ENCODE measurements at regions not wholly inside any gene's neighbourhood (a gene's known extent, or its start where the extent isn't known, plus 50 kb on each side); places are given as distances from the start of the nearest gene placed in this dataset.

DNA sequence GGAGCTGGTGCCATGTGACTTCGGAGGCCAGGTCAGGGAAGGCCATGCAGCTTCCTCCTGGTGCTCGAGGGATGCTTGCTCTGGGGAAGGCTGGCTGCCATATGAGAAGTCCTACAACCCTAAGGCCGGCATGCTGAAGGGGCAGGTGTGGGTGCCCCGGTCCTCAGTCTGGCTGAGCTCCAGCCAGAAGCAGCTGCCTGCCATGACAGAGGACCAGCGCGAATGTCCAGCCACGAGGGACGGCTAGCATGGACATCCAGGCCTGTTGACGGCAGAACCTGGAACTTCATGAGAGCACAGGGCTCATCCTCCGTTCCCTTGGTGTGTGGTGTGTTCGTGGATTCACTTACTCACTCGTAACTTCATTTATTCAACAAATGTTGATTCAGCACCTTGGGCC, 140.6 kb downstream of the IRF8 start:
- no peak for DNase-seq (ENCODE audit: low spot score)

DNA sequence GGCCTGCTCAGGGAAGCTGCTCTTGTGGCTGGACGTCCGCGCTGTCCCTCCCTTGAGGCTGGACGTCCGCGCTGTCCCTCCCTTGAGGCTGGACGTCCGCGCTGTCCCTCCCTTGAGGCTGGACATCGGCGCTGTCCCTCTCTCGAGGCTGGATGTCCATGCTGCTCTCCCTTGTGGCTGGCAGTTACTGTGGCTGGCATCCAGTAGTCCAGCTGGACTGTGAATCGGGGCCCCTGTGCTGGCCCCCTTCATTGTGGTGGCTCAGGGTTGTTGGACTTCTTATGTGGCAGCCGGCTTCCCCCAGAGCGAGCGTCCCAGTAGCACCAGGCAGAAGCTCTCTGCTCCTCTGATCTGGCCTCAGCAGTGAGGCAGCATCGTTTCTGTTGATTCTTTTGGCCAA, 141.5 kb downstream of the IRF8 start:
- no peak for DNase-seq (ENCODE audit: low spot score)

DNA sequence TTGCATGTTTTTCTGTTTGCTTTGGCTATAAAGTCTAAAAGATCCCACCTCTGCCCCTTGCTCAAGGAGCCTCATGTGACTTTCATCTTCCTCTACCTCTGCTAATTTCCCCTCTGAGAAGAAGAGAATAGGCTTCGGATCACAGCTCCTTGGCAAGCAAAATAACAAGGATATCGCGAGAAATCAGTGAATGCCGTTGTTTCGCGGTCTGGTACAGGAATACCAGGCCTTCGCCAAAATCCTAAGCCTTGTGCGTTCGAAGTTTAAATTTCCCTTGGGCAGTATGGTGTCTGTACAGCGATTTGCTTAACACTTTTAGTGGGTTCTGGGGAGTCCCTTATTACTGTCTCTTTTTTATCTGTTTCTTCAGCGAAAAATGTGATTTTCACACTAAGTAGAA, 142.3 kb downstream of the IRF8 start:
- DNase-seq (ENCODE audit: low spot score), result no peak

DNA sequence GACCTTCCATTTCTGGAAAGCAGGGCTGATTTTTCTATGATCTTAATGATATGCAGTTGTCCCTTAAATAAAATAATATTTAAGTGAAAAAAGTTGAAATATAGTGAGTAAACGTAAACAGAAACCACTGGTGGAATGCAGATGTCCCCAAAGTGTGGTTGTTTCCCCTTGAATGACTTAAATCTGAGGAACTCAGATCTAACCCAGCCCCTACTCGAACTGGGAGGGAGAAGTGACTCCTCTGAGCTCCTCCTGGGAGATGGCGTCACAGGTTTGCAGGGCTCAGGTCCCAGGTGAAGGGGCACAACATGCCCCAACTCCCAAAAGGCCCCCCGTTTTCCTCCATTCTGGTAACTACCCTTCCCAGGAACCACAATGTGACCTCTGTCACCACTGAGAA, 142.8 kb downstream of the IRF8 start:
- DNase-seq (ENCODE audit: low spot score), result no peak

DNA sequence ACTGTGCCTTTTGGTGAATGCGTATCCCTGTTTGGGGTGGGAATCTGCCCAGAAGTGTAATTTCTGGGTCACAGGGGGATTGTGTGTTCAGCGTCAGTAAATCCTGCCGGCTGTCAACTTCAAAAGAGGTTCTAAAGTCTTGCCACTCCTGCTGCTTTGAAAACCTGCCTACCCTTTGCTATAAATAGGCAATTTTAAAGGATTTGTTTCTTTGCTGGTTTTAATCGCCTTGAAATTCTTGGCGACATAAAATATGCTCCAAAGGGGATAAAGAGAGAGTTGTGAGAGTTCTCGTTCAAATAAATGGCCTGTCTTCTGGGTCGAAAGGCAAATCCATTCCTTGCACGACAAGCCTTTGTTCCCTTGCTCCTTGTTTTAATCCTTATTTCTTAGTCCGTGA, 143.4 kb downstream of the IRF8 start:
- DNase-seq (ENCODE audit: low spot score), result no peak

DNA sequence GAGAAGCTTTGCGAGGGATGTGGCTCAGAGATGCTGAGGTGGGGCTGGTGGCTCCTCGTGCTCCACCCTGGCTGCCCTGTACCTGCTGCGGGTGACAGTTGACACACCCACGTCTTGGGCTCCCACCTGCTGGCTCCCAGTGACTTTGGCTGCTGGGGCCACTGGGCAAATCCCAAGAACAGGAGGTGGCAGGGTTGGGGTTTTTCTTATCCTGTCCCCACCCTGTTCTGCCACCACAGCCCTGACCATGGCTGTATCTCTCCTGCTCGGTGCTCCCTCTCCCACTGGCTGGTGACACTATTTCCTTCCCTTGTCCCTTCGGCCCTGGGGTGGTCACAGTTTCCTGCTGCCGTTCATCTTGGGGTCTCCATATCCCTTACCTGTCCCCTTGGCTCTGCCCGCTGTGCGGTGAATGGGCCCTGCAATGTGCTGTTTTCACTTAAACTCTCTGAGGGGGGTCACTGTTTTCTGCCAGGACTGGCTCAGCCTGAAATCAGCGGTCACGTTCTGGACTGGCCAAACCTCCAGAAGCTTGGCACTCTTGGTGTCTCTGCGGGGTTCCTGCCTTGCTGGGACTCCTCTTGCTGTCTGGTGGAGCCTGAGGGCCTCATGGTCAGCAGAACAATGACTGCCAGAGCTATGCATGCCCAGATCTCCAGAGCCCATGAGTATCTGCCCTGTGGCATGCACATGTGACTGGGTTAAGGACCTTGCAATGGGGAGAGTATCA, 144.2 kb downstream of the IRF8 start:
- no peak for DNase-seq (ENCODE audit: low spot score)

DNA sequence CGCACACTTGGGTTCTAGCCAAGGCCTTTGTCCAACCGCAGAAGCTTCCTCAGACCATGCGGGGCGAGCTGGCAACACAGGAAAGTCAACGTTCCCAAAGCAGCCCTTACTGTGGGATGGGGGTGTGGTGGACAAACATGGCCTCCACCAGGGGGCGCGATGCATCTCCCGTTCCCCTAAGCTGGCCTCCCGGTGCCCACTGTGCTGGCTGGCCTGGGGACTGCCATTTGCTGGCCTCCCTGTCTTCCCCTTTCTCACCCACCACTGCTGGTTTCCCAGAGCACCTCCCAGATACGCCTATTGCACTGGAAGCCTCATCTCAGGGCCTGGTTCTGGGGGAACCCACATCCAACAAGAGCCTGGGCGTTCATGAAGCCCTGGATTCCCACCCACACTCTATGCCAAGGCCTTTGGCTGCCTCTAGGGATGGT, 145.3 kb downstream of the IRF8 start:
- DNase-seq (ENCODE audit: low spot score), result peak; percentile 56

DNA sequence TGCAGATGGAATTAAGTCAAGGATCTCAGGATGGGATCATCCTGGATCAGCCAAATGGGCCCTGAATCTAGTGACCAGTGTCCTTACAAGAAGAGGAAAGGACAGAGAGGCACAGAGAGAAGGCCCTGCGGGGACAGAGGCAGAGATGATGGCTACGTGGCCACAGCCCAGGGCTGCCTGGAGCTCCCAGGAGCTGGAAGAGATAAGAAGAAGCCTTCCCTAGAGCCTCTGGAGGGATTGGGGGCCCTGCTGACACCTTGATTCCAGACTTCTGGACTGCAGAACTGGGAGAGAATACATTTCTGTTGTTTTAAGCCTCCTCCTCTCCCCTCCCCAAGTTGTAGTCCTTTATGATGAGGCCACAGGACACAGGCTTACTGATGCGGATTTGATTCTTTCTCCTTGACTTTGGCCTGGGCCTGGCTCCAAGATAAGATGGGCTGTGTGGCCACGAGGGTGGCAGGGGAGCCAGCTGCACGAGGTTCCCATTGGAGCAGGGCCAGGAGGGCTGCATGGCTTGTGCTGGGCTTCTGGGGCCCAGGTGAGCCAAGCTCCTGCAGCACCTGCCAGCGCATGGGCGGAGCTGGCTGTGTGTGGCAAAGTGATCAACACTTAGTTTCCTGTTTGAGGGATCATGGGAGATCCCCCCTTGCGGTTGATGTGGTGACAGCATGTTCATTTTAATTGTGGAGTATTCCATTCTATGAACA, 146.1 kb downstream of the IRF8 start:
- no peak for DNase-seq (ENCODE audit: low spot score)

DNA sequence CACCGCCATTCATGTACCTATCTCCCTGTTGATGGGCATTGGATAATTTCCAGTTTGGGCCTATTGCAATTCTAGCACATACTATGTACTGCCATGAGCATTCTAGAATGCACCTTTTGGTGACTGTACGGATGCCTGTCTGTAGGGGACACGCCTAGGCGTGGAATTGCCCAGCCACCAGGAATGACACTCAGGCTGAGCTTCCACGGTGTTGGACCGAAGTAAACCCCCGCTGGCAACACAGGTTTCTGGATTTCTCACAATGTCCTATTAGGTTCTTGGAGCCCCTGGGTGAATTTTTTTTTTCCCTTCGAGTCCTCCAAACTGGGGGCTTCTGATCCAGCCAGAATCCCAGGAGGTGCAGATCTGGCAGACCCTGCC, 146.6 kb downstream of the IRF8 start:
- no peak for DNase-seq (ENCODE audit: low spot score)

DNA sequence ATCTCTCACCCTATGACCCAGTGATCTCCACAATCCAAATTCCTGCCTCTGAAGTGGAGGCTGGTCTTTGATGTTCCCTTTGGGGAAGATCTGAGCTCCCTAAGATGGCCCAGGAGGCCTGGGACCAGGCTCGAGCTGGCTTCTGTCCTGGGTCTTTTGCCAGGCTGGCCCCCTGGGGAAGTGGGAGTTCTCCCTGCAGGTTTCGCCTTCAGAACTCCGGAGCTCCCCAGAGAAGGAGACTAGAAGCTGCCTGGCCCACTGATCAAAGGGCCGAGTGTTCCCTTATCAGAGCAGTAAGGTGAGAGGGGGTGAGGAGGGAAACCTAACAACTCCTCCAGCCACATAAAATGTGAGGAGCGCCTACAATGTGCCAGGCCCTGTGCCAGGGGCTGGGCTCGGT, 147.1 kb downstream of the IRF8 start:
- no peak for DNase-seq (ENCODE audit: low spot score)

DNA sequence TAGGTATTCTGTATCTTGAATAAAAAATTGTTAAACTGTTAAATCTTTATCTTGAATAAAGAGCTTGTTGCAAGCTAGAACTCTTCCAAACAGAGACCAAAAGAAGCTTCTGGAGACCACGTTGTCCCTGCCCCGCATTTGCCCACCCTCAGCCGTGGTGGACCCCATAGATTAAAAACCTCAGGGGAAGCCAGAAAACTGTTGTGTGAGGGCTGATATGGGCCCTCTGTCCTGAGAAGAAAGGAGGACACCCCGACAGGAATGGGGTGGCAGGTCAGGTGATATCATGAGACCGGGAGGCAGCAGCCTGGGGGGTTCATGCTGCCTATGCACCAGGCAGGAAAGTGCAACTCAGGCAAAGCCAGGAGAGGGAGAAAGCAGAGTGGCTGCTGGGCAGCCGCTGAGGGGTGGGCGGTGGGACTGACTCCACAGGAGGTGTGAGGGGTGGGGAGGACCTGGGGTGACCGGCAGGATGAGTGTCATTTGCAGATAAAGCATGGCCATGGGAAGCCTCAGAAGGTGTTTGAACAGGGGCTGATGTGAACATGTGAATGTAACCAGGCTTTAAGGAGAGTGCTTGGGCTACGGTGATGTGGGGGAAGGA, 147.8 kb downstream of the IRF8 start:
- DNase-seq (ENCODE audit: low spot score), result no peak

DNA sequence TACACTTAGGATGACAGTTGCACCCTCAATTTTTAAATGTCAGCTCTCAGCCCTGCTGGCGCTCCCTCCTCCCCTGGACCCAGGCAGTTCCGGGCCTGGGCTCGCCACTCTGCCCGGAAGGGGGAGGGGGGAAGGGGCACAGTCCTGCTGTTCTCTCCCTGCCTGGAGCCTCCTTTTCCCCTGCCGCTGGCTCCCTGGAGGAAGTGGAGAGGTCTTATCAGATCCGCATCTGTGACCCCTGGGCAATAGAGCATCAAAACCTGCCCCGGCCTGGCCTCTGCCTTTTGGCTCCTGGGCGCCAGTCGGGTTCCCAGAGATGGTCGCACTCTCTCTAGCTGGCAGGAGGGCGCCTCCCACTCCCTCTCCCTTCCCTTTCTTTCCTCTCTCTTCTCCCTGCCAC, 149.3 kb downstream of the IRF8 start:
- DNase-seq (ENCODE audit: low spot score), result no peak

DNA sequence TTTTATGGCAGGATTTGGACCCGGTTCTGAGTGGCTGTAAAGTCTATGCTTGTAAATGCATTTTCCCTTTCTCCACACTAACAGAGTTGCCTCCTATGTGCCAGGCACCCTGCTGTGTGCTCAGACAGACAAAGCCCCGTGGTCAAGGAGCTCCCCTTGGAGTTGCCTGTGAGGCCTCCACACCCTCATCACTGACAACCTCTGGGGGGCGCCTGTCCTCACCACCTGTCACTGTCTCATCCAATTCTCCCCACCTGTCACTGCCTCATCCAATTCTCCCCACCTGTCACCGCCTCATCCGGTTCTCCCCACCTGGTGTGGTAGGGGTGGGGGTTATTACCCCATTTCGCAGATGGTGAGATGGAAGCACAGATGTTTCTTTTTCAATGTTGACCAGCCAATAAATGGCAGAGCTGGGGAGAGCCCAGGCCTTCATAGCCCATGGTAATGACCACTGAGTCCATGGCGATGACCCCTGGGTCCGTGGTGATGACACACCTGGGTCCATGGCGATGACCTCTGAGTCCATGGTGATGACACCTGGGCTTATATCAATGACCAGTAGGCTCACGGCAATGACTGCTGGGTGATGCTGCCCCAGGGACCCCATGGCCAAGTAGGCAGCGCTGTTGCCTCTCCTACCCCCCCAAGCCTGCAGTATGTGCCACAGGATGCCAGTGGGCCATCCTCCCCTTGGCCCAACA, 150.1 kb downstream of the IRF8 start:
- no peak for DNase-seq (ENCODE audit: low spot score)

DNA sequence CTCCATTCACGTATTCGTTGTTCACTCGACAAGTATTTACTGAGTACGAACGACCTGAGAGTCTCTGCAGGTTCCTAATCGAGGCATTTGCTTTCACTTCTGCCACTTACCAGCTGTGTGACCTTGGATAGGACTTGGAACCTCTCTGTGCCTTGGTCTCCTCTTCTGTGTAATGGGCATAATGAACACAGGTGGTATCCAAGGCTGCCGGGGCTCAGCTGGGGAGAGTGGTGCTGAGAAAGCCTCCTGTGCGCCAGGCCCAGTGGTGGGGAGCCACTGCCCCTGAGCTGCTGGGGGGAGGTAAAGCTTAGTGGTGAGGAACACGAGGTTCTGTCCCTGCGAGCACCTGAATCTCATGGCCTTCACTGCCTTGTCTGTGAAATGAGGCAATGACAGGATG, 150.7 kb downstream of the IRF8 start:
- no peak for DNase-seq (ENCODE audit: low spot score)

DNA sequence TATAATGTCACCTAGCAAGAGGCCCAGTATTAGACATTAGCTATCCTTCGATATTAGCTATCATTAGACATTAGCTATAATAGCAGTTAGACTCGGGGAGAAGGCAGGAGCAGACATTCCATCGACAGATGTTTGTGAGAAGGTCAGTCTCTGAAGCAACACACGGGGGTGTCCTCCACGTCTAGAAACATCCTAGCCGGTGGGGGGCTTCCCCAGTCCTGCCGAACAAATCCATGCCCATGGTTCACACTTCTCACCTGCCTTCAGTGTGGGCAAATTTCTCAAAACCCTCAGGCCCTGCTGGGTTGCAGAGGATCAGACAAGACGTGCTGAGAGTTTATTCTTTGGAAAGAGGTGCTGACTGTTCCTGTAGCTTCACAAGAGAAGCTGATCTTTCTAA, 151.1 kb downstream of the IRF8 start:
- DNase-seq (ENCODE audit: low spot score), result no peak

DNA sequence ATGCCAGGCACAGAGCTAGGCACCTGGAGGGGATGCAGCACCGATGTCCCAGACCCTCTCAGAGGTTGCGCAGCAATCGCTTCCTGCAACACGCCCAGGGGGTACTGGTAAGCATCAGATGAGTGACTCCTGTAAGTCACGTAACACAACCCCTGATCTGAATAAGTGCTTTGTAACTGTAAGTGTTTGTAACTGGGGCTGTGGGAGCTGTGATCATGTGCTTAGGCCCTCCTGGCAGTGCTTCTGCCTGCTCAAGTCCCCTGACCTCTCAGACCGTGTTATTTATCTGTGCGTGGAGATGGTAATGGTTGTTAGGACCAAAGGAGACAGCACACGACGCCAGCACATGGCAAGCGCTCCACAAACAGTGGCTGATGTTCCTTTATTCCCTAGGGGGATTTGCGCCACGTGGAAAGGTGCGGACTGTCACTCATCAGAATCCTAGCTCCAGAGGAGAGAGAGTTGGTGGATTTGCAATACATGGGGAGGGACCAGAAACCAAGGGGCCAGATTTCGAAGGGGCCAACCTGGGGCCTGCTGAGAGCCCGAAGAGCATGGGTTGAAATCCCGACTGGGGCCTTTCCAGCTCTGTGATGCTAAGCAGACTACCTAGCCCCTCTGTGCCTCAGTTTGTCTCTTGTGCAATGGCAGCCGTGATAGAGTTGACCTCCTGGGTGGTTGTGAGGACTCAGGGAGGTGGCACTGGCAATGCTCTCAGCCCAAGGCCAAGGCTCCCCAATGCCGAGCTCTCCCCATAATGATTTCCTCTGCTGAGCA, 151.8 kb downstream of the IRF8 start:
- DNase-seq (ENCODE audit: low spot score), result no peak

DNA sequence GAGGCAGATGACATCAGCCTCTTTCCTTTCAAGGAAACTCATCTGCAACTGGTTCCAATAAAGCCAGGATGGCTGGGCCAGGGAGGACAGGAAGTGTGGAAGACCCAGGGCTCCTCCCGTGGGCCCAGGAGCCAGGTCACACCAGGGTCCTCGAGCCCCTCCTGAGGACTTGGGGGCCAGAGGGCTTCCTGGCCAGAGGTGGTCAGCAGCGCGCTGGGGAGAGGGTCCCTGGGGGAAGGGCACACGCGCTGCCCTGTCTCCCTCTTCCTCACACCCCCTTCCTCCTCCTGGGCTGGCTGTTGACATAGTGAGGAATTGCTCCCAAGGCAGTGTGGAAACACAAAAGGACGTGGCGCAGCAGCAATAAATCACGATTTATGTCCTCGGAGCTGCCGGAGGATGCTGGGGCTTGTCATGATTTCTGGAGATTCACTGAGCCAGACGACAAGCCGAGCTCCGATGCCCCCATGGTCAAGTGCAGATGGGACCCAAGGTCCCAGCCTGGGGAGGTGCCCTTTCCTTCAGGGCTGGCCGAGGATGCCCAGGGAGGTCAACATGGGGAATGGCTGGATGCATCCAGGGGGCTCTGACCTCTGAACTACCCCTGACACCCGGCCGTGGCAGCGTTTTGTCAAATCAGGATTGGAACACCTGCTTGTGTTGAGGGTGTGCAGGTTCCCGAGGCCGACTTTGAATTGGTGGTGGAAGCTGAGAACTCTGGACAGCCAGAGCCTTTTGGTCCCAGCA, 152.6 kb downstream of the IRF8 start:
- no peak for DNase-seq (ENCODE audit: low spot score)

DNA sequence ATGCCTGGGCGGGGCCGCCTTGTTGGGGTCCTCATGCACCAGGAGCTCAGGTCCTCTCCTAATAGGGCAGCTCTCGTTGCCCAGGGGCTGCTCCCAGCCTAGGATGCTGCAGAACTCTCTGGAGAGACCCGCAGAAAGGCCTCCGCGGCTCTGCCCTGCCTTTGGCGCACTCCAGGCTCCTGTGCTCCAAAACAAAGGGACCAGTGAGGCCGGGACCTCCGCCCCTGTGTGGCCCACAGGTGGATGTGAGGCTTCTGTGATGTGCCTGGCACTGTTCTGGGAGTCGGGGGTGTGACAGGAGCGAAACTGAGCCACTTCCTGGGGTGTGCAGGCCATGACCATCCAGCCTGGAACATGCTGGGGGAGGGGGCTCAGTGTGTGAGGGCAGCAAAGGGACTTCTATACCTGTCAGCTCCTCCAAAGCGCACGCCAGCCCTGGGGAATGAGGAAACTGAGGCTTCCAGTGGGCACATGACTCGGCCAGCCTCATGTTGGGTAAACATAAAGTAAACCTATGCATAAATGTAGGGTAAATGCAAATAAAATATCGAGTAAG, 153.2 kb downstream of the IRF8 start:
- DNase-seq (ENCODE audit: low spot score), result no peak

DNA sequence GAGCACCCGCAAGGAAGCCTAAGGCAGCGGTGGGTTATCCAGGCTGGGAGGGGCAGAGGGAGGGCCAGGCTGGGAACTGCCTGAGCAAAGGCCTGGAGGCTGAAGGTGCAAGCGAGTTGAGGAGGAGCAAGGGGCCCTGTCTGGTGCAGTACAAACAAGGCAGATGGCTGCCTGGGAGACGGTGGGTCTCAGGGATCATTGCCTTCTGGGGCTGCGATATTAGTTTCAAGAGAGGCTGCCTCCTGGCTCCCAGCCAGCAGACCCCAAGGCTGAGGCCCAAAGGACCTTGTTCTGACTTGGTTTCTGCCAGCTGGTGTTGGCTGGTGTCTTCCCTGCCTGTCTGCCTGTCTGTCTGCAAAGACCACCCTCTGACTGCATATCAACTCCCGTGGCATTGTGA, 154.0 kb downstream of the IRF8 start:
- DNase-seq (ENCODE audit: low spot score), result no peak

DNA sequence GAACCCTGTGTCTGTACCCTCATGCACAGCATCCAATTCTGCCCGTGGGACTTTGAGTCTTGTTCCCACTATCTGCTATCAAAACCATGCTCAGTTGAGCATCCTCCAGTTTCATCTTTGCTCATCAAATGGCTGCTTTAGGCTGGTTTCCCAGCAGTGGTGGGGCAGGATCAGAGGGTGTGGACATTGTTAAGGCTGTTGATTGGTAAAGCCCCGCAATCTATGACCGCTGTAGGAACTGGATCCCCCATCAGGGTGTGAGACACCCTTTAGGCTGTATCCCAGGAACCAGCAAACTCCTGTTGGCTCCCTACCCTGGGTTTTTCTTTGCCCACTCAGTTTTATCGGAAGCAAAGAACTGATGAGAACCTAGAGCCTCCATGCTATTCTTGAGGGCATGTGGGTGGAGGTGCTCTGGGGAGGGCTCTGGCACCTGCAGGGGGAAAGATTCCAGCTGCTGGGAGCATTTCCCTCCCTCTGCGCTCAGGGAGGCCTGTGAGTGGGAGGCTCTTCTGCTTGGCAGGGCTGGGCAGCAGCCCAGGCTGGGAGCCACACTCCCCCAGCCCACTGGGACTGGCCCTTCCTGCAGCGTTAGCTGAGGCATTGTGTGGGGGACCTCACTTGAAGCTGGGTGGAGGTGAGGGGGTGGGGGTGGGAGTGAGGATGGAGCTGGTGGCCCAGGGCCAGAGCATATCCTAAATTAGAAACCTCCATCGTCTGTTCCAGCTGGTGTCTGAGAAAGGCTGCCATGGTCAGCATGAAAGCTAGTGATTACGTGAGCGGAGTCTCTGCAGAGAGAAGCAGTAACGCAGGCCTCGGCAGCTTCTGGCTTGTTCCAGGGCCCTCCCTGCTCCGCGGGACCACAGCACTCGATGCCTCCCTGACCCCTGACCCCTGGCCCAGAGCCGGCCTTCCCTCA, 160.6 kb downstream of the IRF8 start:
- no peak for DNase-seq (ENCODE audit: low spot score)
